ENCODE measurements at regions not wholly inside any gene's neighbourhood (a gene's known extent, or its start where the extent isn't known, plus 50 kb on each side); places are given as distances from the start of the nearest gene placed in this dataset.
"Not testable (repeated sequence)": the region's sequence is repeated elsewhere in the genome, so short reads cannot be mapped to it uniquely, and the experiment has no call there.

- Mint-ChIP-seq H3K9me3 (no peaks in the 10 kb centered on the region), H3K36me3 (ENCODE audit: low read depth) (no peaks in the 10 kb centered on the region), H3K27me3 (peaks cover 8% of the 10 kb centered on the region)
These were observed 64.3 kb upstream of the SULF2 start for GRCh38 chr20:47849596-47849995.

DNA sequence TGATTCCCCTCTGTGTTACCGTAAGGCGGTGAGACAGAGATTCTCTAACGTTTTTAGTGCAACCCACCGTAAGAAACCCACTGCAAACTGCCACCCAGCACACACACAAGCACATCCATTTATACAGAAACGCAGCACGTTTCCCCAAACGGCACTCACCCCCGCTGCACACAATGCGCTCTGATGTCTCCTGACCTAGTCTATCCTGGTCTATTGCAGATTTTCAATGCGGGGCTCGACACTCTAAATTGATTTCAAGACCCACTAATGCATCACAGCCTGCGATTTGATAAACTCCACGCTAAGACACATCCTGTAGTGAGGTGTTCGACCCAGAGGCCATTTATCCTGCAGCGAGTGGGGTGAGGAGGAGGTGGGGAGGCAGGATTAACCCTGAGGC, 63.7 kb upstream of the SULF2 start:
- Mint-ChIP-seq H3K4me3 (no peak overlapping the region), H3K4me1 (ENCODE audit: low read depth) (no peaks in the 10 kb centered on the region), H3K9me3 (no peaks in the 10 kb centered on the region), H3K36me3 (ENCODE audit: low read depth) (no peaks in the 10 kb centered on the region), H3K27me3 (peaks cover 8% of the 10 kb centered on the region), H3K27ac (no peak overlapping the region)

More at GRCh38 chr20:47849596-47849995, 64.3 kb upstream of the SULF2 start:
- Mint-ChIP-seq H3K27ac (no peak overlapping the region), H3K4me3 (no peak overlapping the region), H3K4me1 (ENCODE audit: low read depth) (no peaks in the 10 kb centered on the region)

- not testable (repeated sequence) for H3K9me3 Mint-ChIP-seq, H3K27me3 Mint-ChIP-seq
These were observed 63.3 kb upstream of the SULF2 start for GRCh38 chr20:47848534-47848933.

DNA sequence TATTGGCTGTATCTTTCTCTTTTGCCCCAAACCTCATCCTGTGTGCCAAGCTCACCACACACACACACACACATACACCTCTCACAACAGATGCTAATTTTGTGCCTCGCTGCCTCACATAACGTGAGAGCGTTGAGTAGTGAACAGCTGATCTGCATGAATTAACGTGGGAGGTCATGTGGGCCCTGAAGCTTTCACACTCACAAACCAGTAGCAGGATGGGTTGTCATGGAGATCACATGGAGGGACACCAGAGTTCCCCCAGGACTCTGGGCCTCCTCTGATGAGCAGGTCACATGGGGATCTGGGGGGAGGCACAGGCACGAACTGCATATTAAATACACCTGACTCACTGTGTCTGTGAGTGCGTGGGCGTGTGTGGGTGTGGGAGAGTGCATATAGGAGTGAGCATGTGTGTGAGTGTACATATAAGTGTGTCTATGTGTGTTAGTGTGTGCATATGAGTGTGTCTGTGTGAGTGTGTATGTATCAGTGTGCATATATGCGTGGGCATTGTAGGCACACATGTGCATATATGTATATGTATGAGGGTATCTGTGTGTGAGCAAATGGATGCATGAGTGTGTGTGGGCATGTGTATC, 62.7 kb upstream of the SULF2 start:
- no peaks in the 10 kb centered on the region for H3K9me3 Mint-ChIP-seq
- peaks cover 8% of the 10 kb centered on the region for H3K27me3 Mint-ChIP-seq
- no peaks in the 10 kb centered on the region for H3K4me1 Mint-ChIP-seq (ENCODE audit: low read depth)
- H3K36me3 Mint-ChIP-seq (ENCODE audit: low read depth) = no peaks in the 10 kb centered on the region
- H3K4me3 Mint-ChIP-seq = no peak overlapping the region
- no peak overlapping the region for H3K27ac Mint-ChIP-seq

More at GRCh38 chr20:47848534-47848933, 63.3 kb upstream of the SULF2 start:
- H3K4me3 Mint-ChIP-seq; H3K36me3 Mint-ChIP-seq (ENCODE audit: low read depth); H3K4me1 Mint-ChIP-seq (ENCODE audit: low read depth); H3K27ac Mint-ChIP-seq: not testable (repeated sequence)

- H3K36me3 Mint-ChIP-seq (ENCODE audit: low read depth); H3K4me1 Mint-ChIP-seq (ENCODE audit: low read depth); H3K4me3 Mint-ChIP-seq; H3K9me3 Mint-ChIP-seq; H3K27me3 Mint-ChIP-seq; H3K27ac Mint-ChIP-seq: not testable (repeated sequence)
These were observed 61.9 kb upstream of the SULF2 start for GRCh38 chr20:47847220-47847619.

DNA sequence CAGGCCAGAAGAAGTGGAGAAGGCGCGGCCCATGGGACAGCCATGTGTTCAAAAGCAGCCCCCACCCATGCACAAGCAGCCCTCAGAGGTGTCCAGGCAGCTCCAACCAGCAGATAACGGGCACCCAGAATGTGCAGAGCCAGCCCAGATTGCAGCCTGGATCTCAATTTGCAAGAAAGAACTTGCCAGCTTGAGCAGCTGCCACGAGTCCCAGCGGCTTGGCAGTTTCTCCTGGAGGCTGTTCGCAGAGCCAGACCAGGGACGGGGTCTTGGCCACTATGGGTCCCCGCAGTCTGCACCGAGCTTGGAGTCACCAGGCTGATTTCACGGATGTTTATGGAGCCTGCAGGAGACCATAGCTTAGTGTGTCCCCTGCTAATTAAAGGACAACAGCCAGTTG, 61.4 kb upstream of the SULF2 start:
- not testable (repeated sequence) for H3K9me3 Mint-ChIP-seq; H3K36me3 Mint-ChIP-seq (ENCODE audit: low read depth); H3K27me3 Mint-ChIP-seq; H3K27ac Mint-ChIP-seq; H3K4me1 Mint-ChIP-seq (ENCODE audit: low read depth); H3K4me3 Mint-ChIP-seq

DNA sequence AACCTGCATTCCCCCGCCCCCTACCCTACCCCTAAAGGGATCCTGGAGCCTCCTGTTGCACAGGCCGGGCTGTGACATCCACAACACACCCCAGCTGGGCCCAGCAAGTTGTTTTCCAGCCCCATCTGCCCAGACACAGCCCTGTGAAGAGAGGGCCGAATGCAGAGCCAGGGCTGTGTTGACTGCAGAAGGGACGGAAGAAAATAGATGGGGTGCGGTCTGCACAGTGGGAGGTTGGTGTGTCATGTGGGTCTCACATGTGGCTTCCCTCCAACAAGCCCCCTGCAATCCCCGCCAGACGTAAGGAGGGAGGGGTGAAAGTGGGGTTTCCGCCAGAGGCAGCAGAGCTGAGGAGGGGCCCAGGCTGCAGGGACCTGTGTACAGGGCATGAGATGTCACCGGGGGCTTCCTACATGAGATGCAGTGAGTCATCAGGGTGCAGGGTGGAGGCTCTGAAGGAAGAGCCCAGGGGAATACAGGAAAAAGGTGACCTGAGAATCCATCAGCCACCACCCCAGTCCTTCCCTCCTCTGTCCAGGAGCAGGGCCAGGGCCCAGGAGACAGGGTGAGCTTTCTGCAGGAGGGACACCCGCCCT, 60.2 kb upstream of the SULF2 start:
- not testable (repeated sequence) for H3K27me3 Mint-ChIP-seq; H3K4me3 Mint-ChIP-seq; H3K9me3 Mint-ChIP-seq; H3K36me3 Mint-ChIP-seq (ENCODE audit: low read depth); H3K27ac Mint-ChIP-seq; H3K4me1 Mint-ChIP-seq (ENCODE audit: low read depth)

DNA sequence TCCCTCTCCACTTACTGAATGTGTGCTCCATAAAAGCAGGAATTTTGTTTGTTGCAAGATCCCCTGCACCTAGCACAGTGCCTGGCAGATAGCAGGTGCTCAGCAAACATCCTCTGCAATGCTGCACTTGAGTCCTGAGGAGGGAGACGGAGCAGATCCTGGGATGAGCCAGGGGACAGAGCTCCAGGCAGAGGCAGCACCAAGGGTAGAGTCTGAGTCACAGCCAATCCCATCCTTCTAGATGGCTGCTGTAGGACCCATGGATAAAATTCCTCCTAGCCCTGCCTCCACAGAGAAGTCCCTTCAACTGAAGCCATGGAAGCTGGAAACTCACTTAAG, 59.3 kb upstream of the SULF2 start:
- not testable (repeated sequence) for H3K27ac Mint-ChIP-seq; H3K4me1 Mint-ChIP-seq (ENCODE audit: low read depth); H3K27me3 Mint-ChIP-seq; H3K36me3 Mint-ChIP-seq (ENCODE audit: low read depth); H3K4me3 Mint-ChIP-seq; H3K9me3 Mint-ChIP-seq

DNA sequence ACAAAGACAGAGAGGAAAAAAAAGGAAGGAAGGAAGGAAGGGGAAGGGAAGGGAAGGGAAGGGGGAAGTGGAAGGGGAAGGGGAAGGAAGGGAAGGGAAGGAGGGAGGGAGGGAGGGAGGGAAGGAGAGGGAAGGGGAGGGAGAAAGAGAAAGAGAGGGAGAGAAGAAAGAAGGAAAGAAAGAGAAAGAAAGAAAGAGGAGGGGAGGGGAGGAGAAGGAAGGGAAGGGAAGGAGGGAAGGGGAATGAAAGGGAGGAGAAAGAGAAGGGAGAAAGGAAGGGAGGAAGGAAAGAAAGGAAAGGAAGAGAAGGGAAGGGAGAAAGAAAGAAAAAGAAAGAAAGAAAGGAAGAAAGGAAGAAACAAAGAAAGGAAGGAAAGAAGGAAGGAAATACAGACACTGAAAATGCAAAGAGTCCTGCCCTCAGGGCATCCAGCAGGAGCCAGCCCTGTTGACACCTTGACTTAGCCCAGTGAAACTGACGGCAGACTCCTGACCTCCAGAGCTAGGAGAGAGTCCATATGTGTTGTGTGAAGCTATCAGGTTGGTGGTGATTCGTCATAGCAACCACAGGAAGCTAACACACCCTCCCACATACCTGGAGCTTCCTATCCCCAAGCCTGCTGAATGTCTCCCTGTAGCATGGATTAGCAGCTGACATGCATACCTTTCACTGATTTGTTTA, 58.7 kb upstream of the SULF2 start:
- Mint-ChIP-seq H3K9me3 (no peaks in the 10 kb centered on the region), H3K27ac (no peak overlapping the region), H3K4me1 (ENCODE audit: low read depth) (no peaks in the 10 kb centered on the region), H3K36me3 (ENCODE audit: low read depth) (no peaks in the 10 kb centered on the region), H3K27me3 (peaks cover 3% of the 10 kb centered on the region), H3K4me3 (no peak overlapping the region)

DNA sequence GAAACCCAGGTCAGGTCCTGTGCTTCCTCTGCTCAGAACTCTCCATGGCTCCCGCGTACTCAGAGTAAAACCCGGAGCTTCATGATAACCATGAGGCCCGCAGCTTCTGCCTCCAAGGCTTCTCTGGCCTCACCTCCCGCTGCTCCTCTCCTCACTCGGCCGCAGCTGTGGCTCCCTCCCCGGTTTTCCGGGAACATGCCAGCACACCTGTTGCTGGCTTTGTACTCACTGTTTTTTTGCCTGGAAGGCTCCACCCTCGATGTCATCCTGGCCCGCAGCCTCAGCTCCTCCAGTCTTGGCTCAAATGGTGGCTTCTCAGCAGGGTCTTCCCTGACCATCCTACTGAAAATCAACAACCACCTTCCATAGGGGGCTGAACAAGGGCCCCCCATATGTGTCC, 57.7 kb upstream of the SULF2 start:
- H3K9me3 Mint-ChIP-seq; H3K27ac Mint-ChIP-seq; H3K4me3 Mint-ChIP-seq; H3K36me3 Mint-ChIP-seq (ENCODE audit: low read depth); H3K27me3 Mint-ChIP-seq; H3K4me1 Mint-ChIP-seq (ENCODE audit: low read depth): not testable (repeated sequence)

GRCh38 chr20:47842004-47842403, 56.7 kb upstream of the SULF2 start:
- not testable (repeated sequence) for H3K36me3 Mint-ChIP-seq (ENCODE audit: low read depth); H3K9me3 Mint-ChIP-seq; H3K27ac Mint-ChIP-seq

GRCh38 chr20:47836256-47836817, 51.1 kb upstream of the SULF2 start:
- not testable (repeated sequence) for H3K4me1 Mint-ChIP-seq (ENCODE audit: low read depth); H3K9me3 Mint-ChIP-seq; H3K27ac Mint-ChIP-seq; H3K4me3 Mint-ChIP-seq; H3K27me3 Mint-ChIP-seq; H3K36me3 Mint-ChIP-seq (ENCODE audit: low read depth)

More at GRCh38 chr20:47842004-47842403, 56.7 kb upstream of the SULF2 start:
- not testable (repeated sequence) for H3K4me1 Mint-ChIP-seq (ENCODE audit: low read depth); H3K4me3 Mint-ChIP-seq; H3K27me3 Mint-ChIP-seq
